ENCODE measurements at regions not wholly inside any gene's neighbourhood (a gene's known extent, or its start where the extent isn't known, plus 50 kb on each side); places are given as distances from the start of the nearest gene placed in this dataset.
"Not testable (repeated sequence)": the region's sequence is repeated elsewhere in the genome, so short reads cannot be mapped to it uniquely, and the experiment has no call there.

- DNase-seq (ENCODE audit: low read depth) = no peak
- H3K4me3 ChIP-seq (ENCODE audit: low read depth, low read length) = no peak overlapping the region
These were observed 1441.5 kb downstream of the OTOL1 start for GRCh38 chr3:162938083-162938482.

GRCh38 chr3:162945626-162946025 is 1449.0 kb downstream of the OTOL1 start:
- DNase-seq (ENCODE audit: low read depth) = no peak
- H3K4me3 ChIP-seq (ENCODE audit: low read depth, low read length) = no peak overlapping the region

- no peak for DNase-seq (ENCODE audit: low read depth)
- H3K4me3 ChIP-seq (ENCODE audit: low read depth, low read length) = no peak overlapping the region
These were observed 1460.1 kb downstream of the OTOL1 start for GRCh38 chr3:162956711-162957110.

DNA sequence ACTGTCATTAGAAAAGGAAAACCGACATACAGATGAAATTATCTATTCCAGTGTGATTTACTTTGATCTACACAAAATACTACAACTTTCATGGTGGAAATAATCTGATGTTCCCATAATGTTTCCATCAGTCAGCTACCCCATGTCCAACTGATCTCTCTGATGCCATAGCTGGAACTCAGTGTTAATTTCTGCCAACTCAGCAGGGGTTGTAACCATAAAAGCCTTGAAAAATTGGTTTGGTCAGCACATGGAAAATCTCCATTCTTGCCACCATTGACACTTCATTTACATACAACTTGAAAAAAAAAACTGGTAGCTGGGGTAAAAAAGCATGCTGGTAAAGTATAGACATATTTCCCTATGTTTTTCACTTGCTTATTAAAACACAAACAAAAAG is 1463.7 kb downstream of the OTOL1 start:
- DNase-seq (ENCODE audit: low read depth) = no peak
- H3K4me3 ChIP-seq (ENCODE audit: low read depth, low read length) = no peak overlapping the region

DNA sequence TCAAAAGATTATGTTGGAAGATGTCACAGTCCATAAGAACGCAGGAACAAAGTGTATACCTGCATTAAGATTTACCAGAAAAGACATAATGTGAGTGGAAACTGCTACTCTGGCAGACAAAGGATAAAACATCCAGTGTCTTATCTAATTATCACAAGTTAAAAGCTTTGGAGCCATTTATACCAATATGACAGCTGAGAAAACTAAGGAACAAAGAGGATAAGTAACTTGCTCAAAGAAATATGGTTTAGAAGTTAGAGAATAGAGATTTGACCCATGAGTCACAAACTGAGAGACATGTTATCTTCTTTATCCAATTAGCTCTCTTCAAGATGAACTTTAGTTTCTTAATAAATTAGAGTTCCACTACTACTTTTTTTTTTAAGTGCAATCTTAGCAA is 1473.7 kb downstream of the OTOL1 start:
- H3K4me3 ChIP-seq (ENCODE audit: low read depth, low read length) = no peak overlapping the region
- DNase-seq (ENCODE audit: low read depth) = no peak

- no peak for DNase-seq (ENCODE audit: low read depth)
- no peak overlapping the region for H3K4me3 ChIP-seq (ENCODE audit: low read depth, low read length)
These were observed 1475.1 kb downstream of the OTOL1 start for GRCh38 chr3:162971715-162972114.

DNA sequence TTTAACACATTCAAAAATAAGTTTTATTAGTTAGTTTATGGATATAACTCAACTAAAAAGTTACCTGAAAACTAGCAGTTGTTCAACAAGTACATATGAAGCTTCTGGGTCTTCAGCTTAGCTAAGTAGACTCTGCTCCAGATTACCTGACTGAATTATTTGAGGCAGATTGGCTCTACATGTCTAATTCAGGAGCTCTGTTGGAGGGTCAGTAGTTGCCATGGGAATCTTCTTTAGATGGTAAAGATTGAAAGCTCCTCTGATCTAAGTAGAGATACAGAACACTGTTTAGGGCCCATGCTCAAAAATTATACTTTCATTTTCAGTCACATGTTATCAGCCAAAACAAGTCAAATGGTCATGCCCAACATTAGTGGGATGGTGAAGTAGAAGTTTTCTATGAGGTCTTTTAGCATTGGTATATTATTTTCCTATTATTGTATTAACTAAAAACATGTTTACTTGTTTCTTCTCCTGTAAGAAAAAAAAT is 1476.9 kb downstream of the OTOL1 start:
- no peak overlapping the region for H3K4me3 ChIP-seq (ENCODE audit: low read depth, low read length)
- DNase-seq (ENCODE audit: low read depth) = no peak

DNA sequence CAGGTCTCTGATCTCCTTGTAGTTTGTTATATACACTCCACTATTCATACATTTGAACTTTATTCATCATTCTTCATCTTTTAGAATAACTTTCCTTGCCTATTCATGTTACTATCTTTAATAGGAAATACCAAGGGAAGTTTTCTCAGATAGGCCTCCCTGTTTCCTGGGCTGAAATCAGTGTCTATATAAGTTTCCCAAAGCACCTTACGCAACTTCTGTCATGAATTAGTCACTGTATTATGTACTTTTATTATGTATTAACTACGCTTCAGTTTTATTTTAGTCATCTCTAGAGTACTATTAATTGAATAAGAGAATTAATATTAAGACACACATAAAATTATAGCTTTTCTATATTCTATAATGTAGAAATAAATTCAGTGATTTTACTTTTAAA is 1481.5 kb downstream of the OTOL1 start:
- DNase-seq (ENCODE audit: low read depth) = no peak
- no peak overlapping the region for H3K4me3 ChIP-seq (ENCODE audit: low read depth, low read length)

GRCh38 chr3:162984746-162985145 is 1488.1 kb downstream of the OTOL1 start:
- no peak overlapping the region for H3K4me3 ChIP-seq (ENCODE audit: low read depth, low read length)
- DNase-seq (ENCODE audit: low read depth) = no peak

DNA sequence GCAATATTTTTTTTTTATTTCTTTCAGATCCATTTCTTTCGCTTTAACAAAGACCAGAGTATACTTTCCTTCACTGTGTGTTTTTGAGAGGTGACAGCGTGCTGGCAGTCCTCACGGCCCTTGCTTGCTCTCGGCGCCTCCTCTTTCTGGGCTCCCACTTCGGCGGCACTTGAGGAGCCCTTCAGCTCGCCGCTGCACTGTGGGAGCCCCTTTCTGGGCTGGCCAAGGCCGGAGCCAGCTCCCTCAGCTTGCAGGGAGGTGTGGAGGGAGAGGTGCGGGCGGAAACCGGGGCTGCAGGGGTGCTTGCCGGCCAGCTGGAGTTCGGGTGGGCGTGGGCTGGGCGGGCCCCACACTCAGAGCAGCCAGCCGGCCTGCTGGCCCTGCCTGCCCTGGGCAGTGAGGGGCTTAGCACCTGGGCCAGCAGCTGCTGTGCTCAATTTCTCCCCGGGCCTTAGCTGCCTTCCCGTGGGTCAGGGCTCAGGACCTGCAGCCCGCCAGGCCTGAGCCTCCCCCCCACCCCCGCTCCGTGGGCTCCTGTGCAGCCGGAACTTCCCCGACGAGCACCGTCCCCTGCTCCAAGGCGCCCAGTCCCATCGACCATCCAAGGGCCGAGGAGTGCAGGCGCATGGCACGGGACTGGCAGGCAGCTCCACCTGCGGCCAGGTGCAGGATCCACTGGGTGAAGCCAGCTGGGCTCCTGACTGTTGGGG is 1490.6 kb downstream of the OTOL1 start:
- DNase-seq (ENCODE audit: low read depth); H3K4me3 ChIP-seq (ENCODE audit: low read depth, low read length): not testable (repeated sequence)

GRCh38 chr3:162992741-162993140 is 1496.1 kb downstream of the OTOL1 start:
- no peak for DNase-seq (ENCODE audit: low read depth)
- no peak overlapping the region for H3K4me3 ChIP-seq (ENCODE audit: low read depth, low read length)

DNA sequence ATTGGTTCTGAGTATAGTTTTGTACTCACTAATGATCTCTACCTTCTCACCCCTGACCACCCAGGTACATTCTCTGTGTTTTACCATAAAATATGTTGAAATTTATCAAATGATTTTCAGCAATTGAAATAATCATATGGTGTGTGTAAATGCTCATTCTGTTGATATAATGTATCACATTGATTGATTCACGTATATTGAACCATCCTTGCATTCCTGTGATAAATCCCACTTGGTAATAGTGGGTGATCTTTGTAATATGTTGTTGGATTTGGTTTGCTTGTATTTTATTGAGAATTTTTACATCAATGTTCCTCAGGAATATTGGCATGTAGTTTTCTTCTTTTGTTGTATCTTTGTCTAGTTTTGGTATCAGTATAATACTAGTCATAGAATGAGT is 1497.6 kb downstream of the OTOL1 start:
- DNase-seq (ENCODE audit: low read depth) = no peak

GRCh38 chr3:162996368-162996767 is 1499.8 kb downstream of the OTOL1 start:
- H3K4me3 ChIP-seq (ENCODE audit: low read depth, low read length) = no peak overlapping the region
- DNase-seq (ENCODE audit: low read depth) = no peak

More for the DNA sequence above, 1497.6 kb downstream of the OTOL1 start:
- H3K4me3 ChIP-seq (ENCODE audit: low read depth, low read length) = no peak overlapping the region

DNA sequence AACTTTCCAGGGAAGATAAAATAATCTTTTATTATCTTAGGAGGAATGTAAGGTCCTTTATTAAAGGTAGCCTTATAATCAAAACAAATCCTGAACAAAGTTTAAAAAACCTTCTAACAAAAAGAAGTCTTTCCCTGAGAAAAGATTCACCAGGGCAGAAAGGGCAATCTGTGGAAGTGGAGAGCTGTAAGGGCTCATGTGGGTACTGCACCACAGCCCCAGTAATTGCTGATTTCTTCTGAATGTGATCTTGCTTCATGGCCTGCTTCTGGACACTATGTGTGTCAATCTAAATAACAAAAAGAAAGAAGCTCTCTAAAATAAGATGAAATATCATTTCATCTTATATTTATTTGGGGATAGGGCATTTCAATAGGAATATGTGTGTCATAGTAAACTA is 1501.6 kb downstream of the OTOL1 start:
- H3K4me3 ChIP-seq (ENCODE audit: low read depth, low read length) = no peak overlapping the region
- no peak for DNase-seq (ENCODE audit: low read depth)

DNA sequence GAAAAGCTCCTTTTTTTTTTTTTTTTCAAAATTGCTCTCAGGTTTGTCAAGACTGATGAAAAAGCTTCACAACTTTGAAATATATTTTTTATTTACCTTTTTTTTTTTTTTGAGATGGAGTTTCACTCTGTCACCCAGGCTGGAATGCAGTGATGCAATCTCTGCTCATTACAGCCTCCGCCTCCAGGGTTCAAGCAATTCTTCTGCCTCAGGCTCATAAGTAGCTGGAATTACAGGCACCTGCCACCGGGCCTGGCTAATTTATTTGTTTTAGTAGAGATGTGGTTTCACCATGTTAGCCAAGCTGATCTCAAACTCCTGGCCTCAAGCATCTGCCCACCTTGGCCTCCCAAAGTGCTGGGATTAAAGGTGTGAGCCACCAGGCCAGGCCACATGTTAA is 1515.0 kb downstream of the OTOL1 start:
- DNase-seq (ENCODE audit: low read depth) = no peak
- H3K4me3 ChIP-seq (ENCODE audit: low read depth, low read length) = no peak overlapping the region

- H3K4me3 ChIP-seq (ENCODE audit: low read depth, low read length) = no peak overlapping the region
- DNase-seq (ENCODE audit: low read depth) = no peak
These were observed 1519.6 kb downstream of the OTOL1 start for GRCh38 chr3:163016251-163016650.

- H3K4me3 ChIP-seq (ENCODE audit: low read depth, low read length) = no peak overlapping the region
- no peak for DNase-seq (ENCODE audit: low read depth)
These were observed 1521.5 kb downstream of the OTOL1 start for GRCh38 chr3:163018067-163018466.

DNA sequence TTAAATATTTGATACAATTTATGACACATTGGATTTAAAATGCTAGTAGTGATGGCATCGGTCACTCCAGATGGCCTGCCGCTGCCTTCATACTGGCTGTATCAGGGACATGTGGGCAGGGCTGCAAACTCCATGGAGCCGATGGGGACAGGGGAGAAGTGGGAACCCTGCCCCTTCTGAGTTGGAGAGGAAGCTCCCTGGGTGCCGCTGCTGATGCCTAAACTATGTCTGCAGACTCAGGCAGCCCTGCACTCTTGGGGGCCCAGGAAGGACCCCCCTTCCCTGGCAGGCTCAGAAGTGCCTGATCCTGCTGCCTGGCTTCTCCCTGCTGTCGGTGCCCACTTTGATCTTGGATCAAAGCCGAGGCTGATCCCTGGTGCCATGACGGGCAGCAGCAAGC is 1522.1 kb downstream of the OTOL1 start:
- no peak overlapping the region for H3K4me3 ChIP-seq (ENCODE audit: low read depth, low read length)
- no peak for DNase-seq (ENCODE audit: low read depth)

DNA sequence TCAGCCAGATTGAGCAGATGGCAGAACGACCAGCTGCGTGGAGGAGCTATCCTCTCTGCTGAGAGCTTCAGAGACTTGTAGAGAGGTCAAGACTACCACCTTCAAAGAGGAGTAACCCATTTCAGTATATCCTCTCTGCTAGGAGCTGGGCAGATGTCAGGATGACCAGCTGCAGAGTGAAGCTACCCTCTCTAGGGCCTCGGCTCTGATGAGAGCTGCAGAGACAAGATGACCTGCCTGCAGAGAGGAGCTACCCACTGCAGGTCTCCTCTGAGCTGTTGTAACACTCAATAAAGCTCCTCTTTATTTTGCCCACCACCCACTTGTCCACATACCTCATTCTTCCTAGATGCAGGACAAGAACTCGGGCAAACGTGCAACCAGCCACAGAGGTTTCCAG is 1522.7 kb downstream of the OTOL1 start:
- DNase-seq (ENCODE audit: low read depth) = no peak
- H3K4me3 ChIP-seq (ENCODE audit: low read depth, low read length) = no peak overlapping the region

DNA sequence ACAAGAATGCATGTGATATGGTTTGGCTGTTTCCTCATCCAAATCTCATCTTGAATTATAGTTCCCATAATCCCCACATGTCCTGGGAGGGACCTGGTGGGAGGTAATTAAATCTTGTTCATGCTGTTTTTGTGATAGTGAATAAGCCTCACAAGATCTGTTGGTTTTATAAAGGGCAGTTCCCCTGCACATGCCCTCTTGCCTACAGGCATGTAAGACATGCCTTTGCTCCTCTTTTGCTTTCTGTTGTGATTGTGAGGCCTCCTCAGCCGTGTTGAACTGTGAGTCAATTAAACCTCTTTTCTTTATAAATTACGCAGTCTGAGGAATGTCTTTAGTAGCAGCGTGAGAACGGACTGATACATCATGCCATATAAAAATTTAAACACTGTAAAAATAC is 1537.0 kb downstream of the OTOL1 start:
- H3K4me3 ChIP-seq (ENCODE audit: low read depth, low read length) = no peak overlapping the region
- no peak for DNase-seq (ENCODE audit: low read depth)

GRCh38 chr3:163039636-163040035 is 1543.0 kb downstream of the OTOL1 start:
- no peak for DNase-seq (ENCODE audit: low read depth)
- no peak overlapping the region for H3K4me3 ChIP-seq (ENCODE audit: low read depth, low read length)

DNA sequence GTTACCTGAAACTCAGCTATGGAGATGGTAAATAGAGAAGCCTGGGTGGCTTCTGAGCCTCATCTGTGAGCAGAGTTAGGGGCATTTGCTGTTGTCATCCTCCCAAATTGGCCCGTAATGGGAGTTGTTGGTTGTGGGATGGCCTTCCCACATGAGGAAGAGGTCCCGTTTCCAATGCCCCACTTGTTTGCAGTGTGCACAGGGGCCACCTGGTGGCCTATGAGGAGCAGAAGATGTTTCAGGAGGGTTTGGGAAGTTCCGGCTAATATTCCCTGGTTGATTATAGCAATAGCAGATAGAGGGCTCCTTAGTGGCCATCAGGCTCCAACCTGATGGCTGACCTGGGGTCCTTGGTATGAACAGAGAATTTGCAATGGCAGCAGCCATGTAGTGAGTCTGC is 1546.5 kb downstream of the OTOL1 start:
- DNase-seq (ENCODE audit: low read depth) = no peak

More for the DNA sequence above, 1546.5 kb downstream of the OTOL1 start:
- no peak overlapping the region for H3K4me3 ChIP-seq (ENCODE audit: low read depth, low read length)
